HEK293 (cell line): ENCODE measurements at regions not wholly inside any gene's neighbourhood (a gene's known extent, or its start where the extent isn't known, plus 50 kb on each side); places are given as distances from the start of the nearest gene placed in this dataset.

Source experiments
- CTCF ChIP-seq: fragments of 450-650 bp; formaldehyde crosslinking; IDR thresholded peaks from 2 replicates; pipeline ENCODE4 v1.5.1; 2016; ENCODE audit warnings: missing biosample characterization, missing genetic modification characterization
- MZF1 ChIP-seq: fragments of 450-650 bp; formaldehyde crosslinking; IDR thresholded peaks from 2 replicates; pipeline ENCODE4 v1.5.1; 2017; ENCODE audit warnings: missing biosample characterization, missing genetic modification characterization, borderline replicate concordance
- PRDM10 ChIP-seq: fragments of 450-650 bp; formaldehyde crosslinking; IDR thresholded peaks from 2 replicates; pipeline ENCODE4 v1.5.1; 2016; ENCODE audit warnings: missing biosample characterization, missing genetic modification characterization
- ZBTB17 ChIP-seq: fragments of 450-650 bp; formaldehyde crosslinking; IDR thresholded peaks from 2 replicates; pipeline ENCODE4 v1.5.1; 2016; ENCODE audit warnings: missing biosample characterization, missing genetic modification characterization
- ZBTB20 ChIP-seq: fragments of 450-650 bp; formaldehyde crosslinking; IDR thresholded peaks from 2 replicates; pipeline ENCODE4 v1.5.1; 2016; ENCODE audit warnings: missing biosample characterization, missing genetic modification characterization
- ZBTB26 ChIP-seq: fragments of 450-650 bp; formaldehyde crosslinking; optimal IDR thresholded peaks from 2 replicates; pipeline ENCODE3; 2016; ENCODE audit warnings: missing biosample characterization, mild to moderate bottlenecking, missing genetic modification characterization
- ZNF302 ChIP-seq: fragments of 450-650 bp; formaldehyde crosslinking; IDR thresholded peaks from 2 replicates; pipeline ENCODE4 v1.5.1; 2016; ENCODE audit warnings: missing biosample characterization, missing genetic modification characterization, low read depth
- ZNF398 ChIP-seq: fragments of 450-650 bp; formaldehyde crosslinking; IDR thresholded peaks from 2 replicates; pipeline ENCODE4 v1.5.1; 2017; ENCODE audit warnings: missing biosample characterization, missing genetic modification characterization
- ZNF530 ChIP-seq: fragments of 450-650 bp; formaldehyde crosslinking; IDR thresholded peaks from 2 replicates; pipeline ENCODE4 v1.5.1; 2016; ENCODE audit warnings: low read depth, missing biosample characterization, missing genetic modification characterization
- ZNF596 ChIP-seq: fragments of 450-650 bp; IDR thresholded peaks from 2 replicates; pipeline ENCODE4 v1.5.0; 2018; ENCODE audit warnings: missing biosample characterization, mild to moderate bottlenecking, missing genetic modification characterization, moderate library complexity

- TF ChIP-seq CTCF (tag by site-specific recombination): no peak
- no peak for TF ChIP-seq ZNF398 (tag by site-specific recombination)
- TF ChIP-seq MZF1 (tag by site-specific recombination): no peak
- TF ChIP-seq ZNF302 (tag by site-specific recombination): no peak
- no peak for TF ChIP-seq ZNF596 (tag by site-specific recombination)
- TF ChIP-seq ZBTB20 (tag by site-specific recombination): no peak
- no peak for TF ChIP-seq ZNF530 (tag by site-specific recombination)
- no peak for TF ChIP-seq ZBTB26 (tag by site-specific recombination)
- TF ChIP-seq ZBTB17 (tag by site-specific recombination): no peak
- TF ChIP-seq PRDM10 (tag by site-specific recombination): no peak
Measured at GRCh38 chr19:30851646-30852045, 479.5 kb downstream of the ZNF536 start.
